GM21528 (cell line): ENCODE measurements at regions not wholly inside any gene's neighbourhood (a gene's known extent, or its start where the extent isn't known, plus 50 kb on each side); places are given as distances from the start of the nearest gene placed in this dataset.

Experiments used
- ATAC-seq: cut with Tn5 transposase; IDR thresholded peaks from one replicate; pipeline ENCODE4 v1.9.1; 2021; ENCODE audit warnings: mild to moderate bottlenecking, moderate library complexity; ENCODE audit not compliant: unreplicated experiment, low FRiP score

DNA sequence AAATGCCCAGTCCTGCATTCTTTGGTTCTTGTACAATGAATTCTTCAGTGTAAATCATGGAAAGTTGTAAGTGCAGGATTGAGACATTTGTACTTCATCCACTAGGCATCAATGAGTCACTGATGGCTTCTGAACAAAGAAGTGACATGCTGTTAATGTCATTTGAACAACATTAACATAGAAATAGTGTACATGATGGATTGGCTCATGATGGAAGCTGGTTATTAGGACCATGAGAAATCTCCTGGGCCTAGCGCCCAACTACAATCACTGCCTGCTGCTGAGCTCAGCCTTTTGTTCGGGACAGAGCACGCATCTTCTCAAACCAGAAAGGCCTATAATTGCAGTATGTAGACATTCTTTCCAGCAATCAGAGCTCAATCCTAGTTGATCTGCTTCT, 316.8 kb upstream of the TSHZ2 start:
- no peak for ATAC-seq

DNA sequence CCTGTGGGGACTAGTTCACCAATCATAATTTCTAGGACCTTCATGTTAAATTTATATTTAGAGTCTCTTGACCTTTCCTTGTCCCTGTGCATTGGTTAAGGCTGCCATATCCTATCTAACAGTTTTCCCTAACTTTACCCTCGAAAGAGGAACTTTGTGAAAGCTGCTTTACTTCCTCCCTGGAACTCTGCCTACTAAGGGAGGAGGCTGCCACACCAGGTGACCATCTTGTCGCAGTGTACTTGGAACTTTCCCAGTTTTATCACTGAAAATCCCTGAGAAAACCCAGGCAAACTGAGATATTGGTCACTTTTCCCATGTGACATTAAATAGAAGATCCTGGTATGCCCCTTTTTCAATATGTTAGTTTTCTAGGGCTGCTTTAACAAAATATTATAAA, 317.6 kb upstream of the TSHZ2 start:
- no peak for ATAC-seq

DNA sequence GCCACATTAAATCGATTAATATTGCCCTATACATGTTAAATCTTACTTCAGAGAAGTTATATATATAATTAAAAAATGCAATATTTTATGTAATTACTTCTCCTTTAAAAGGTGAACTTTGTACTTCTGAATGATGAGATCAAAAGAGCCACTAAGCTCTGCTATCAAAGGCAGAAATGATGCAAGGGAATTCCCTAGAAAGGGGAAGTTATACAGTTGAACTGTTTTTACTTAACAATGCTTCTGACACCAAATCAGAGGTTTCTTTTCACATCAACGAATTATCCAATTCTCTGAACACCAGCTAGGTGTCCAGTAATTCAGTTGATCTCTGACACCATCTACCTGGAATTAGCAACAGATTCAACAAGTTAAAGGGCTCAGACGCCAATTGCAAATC, 319.9 kb upstream of the TSHZ2 start:
- ATAC-seq = no peak

DNA sequence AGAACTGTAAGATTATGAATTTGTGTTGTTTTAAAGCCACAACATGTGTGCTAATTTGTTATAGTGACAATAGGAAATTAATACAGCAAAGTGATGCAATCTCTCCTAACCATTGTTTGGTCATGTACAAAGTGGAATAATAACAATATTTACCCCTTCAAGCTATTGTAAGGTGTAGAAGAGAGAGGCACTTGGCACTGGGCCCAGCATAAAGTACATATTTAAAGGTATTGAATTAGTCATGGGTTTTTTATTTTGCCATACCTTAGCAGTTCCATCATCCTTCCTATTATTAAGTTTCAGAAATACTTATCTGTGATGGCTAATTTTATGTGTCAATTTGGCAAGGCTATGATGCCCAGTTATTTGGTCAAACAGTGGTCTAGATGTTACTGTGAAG, 322.4 kb upstream of the TSHZ2 start:
- ATAC-seq = no peak

DNA sequence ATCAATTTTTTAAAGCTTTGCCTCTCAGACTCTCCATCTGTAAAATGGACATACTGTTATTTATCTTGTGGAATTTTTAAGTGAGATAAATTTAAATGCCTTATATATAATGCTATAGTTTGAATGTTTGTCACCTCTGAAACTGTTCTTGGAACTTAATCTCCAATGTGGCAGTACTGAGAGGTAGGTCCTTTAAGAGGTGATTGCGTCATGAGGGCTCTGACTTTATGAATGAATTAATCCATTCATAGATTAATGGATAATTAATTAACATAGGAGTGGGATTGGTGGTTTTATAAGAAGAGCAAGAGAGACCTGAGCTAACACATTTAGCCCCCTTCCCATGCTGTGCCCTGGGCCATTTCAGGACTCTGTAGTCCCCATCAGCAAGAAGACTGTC, 326.3 kb upstream of the TSHZ2 start:
- ATAC-seq = no peak

DNA sequence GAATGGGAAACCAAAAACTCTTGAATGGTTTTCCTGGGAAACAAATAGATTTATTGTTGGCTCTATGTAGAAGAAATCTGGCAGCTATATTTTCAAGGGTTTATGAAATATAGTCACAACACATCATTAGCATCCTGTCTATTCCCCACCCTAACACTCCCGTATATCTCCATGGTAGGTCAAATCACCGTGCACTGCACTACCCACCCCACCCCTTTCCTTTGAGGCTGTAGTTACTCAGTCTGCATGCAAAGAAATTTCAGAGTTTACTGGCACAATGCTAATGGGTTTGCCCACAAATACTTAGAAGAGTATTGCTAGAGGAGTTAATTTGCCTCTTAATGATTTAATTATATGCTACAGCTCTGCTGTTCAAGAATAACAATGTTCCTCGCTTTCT, 329.1 kb upstream of the TSHZ2 start:
- no peak for ATAC-seq

DNA sequence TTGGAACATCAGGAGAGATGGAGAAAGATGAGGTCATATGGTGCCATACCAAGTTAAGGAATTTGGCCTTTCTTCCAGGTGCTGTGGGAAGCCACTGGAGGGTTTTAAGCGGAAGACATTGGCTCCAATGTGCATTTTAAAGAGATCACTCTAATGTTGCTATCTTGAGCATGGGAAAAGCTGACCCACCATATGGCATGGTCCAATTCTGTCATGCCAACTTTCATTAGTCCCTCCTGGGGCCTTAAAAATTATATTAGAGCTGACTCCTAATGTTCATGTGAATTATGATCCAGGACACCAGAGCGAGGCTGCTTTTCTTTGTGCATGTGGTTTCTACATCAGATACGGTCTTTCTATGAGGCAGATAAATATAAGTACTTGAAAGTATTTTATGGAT, 335.0 kb upstream of the TSHZ2 start:
- no peak for ATAC-seq

DNA sequence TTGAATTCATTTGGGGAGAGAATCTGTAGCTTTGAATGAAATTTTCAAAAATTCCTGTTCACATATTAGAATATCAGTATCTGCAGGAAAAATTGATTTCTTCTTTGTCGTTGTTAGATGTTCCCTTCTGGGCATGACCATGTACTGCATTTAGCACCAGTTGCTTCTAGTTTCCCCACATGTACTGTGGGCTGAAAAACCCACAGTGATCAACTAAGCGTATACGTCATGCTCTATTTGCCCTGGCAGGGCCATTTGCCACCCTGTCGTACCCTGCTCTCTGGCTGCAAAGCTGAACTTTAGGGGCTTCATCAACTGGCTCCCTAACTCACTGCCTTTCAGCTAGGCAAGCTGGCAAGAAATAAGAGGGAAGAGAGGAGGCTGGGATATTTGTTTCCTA, 340.7 kb upstream of the TSHZ2 start:
- ATAC-seq = no peak

DNA sequence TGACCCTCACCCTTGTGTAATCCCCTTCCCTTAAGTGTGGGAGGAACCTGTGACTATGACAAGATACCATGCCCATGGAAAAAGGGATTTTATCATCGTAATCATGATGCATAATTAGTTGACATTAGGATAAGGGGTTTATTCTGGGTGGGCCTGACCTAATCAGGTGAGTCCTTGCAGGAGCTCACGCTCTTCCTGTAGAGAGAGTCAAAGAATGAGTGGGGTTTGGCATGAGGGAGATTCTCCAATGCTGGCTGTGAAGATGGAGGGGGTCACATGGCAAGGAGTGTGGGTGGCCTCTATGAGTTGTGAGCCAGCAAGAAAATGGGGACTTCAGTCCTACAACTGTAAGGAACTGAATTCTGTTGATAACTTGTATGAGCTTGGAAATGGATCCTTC, 342.0 kb upstream of the TSHZ2 start:
- ATAC-seq = no peak

DNA sequence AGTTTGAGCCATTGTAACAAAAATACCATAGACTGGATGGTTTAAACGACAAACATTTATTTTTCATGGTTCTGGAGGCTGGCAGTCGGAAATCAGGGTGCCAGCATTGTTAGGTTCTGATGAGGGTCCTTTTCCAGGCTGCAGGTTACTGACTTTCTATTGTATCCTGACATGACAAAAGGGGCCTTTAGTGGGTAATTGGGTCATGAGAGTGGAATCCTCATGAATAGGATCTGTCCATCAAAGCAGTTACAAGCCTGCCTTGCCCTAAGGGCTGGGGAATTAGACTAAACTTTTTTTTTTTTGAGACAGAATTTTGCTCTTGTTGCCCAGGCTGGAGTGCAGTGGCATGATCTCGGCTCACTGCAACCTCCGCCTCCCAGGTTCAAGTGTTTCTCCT, 347.9 kb upstream of the TSHZ2 start:
- ATAC-seq = no peak

DNA sequence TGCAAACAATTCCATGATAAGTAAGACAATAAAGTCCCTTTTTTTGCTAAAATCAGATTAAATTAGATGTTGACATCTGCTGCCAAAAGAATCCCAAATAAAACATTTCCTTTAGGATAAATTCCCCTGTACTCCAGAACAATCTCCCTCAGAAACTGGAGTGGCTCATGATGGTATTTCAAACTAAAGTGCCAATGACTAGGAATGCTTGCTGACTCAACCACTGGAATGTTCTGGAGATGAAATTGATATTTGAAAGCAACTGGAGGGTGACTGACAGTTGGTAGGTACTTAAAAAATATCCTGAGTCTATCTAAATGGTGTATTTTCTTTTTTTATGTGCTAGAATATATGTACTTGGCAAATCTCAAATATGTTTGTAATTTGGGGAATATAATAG, 350.1 kb upstream of the TSHZ2 start:
- no peak for ATAC-seq

DNA sequence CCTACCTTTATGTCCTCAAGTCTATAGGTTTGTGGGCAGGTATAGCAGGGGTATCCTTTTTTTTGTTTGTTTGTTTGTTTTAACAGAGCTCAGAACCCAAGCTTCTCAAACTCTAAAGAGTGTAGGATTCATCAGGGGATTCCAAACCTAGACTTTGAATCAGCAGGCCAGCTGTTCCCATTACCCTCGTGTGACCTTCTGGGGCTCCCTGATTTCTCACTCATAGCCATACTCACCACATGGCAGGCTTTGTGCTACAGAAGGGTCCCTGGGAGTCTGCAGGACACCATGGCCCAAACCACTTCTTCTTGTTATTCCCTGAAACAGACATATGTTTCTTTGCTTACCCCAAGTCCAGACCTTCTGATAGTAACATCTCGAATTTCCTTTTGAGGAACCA, 350.8 kb upstream of the TSHZ2 start:
- ATAC-seq = no peak

DNA sequence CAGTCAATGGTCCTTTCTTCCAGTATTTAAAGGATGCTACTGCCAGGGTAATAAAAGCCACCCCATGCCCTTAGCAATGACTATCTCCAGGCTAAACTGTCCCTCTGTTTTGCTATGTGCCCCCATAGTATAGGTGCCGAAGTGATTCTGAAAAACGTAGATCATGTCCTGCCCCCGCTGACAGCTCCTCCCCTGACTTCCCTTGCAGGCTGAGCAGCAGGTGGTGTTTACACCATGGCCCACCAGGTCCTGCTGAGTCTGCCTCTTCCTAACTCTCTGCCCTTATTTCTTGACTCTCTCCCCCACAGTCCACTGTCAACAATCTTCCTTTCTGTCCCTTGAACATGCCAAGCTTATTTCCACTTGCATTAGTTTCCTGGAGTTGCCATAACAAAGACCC, 352.5 kb upstream of the TSHZ2 start:
- no peak for ATAC-seq

DNA sequence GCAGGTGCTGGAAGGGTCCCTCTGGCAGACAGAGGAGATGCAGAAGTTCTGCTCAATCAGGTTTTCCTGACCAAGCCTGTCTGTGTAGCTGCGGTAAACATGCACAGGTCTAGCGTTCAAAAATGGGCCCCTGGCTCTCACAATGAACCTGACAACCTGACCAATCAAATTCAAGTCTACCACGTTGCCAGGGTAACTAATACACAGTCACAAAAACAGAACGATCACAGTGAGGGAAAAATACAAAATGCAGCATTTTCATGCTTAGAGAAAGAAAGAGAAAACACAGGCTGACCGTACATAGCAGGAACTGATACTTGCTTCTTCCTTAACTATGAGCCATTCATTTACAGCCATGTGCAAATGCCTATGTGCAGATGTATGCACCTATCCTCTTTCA, 353.1 kb upstream of the TSHZ2 start:
- no peak for ATAC-seq

DNA sequence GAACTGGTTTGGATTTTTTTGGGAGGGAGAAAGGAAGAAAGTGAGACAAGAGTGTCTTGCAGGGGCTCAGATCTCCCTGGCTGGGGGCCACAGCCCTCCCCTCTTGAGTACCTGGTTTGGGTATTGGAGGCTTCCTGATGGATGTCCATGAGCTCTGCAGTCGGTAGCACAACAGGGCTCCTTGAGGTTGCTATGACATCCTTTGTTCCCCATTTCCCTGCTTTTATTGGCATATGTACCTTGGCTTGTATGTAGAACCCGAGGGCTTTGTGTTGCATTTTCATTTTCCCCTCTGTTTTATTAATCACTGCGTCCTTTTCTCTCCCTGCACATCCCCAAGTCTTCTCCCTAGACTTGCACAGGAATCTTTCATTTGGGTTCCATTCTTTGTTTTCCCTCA, 355.5 kb upstream of the TSHZ2 start:
- no peak for ATAC-seq

DNA sequence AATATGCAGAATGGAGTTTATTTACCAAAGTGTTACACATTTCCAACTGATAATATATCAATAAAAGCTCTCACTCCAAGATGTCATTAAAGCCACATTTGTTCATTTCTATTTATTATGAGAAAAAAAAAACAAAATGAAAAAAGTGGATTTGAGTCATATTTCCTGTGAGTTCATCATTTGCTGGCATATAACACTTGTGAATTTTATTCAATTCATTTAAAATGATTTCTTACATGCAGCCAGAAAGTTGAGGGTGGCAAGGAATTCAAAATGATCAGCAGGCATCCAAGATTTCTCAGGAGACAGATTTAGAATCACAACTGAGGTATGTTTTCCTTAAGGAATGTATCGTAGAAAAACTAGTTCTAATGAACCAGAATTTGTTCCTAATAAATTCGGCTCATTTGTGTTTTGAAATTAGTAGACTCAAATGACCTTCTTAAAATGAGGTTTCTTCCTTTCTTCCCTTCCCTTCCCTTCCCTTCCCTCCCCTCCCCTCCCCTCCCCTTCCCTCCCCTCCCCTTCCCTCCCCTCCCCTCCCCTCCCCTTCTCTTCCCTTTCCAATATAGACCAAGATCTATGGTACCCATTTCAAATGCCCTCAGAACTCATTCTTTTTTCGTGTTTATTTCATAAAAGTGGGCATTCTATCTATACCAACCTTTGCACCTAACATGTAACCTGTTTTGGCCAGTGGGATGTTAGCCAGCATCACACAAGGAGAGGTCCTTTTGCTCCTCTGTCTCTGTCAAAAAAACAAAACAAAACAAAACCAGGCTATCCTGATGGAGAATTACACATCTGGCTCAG, 357.9 kb upstream of the TSHZ2 start:
- no peak for ATAC-seq

DNA sequence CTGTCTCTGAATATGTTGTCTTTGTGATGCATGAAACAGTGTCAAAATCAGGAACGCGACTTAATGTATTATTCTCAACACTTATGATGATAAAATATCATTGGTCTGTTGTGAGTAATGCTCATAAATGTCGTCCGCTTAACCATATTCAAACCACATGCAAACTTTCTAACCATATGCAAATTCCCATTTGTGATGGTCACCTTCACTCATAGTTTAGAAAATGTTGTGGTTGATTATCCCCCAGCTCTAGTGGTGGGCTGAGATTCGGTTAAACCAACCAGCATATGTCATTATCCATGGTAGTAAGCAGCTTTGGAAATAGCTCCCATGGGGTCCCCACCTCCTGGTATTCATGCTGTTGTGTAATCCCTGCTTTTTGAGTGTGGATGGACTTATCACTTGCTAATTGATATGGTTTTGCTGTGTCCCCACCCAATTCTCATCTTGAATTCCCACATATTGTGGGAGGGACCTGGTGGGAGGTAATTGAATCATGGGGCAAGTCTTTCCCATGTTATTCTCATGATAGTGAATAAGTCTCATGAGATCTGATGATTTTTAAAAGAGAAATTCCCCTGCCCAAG, 360.0 kb upstream of the TSHZ2 start:
- ATAC-seq = no peak

DNA sequence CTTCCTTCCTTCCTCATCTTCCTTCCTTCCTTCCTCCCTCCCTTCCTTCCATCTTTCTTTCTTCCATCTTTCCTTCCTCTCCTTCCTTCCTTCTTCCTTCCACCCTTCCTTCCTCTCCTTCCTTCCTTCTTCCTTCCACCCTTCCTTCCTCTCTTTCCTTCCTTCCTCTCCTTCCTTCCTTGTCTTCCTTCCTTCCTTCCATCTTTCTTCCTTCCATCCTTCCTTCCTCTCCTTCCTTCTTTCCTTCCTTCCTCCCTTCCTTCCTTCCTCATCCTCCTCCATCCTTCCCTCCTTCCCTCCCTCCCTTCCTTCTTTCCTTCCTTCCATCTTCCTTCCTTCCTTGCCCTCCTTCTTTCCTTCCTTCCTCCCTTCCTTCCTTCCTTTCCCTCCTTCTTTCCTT, 361.4 kb upstream of the TSHZ2 start:
- no peak for ATAC-seq

DNA sequence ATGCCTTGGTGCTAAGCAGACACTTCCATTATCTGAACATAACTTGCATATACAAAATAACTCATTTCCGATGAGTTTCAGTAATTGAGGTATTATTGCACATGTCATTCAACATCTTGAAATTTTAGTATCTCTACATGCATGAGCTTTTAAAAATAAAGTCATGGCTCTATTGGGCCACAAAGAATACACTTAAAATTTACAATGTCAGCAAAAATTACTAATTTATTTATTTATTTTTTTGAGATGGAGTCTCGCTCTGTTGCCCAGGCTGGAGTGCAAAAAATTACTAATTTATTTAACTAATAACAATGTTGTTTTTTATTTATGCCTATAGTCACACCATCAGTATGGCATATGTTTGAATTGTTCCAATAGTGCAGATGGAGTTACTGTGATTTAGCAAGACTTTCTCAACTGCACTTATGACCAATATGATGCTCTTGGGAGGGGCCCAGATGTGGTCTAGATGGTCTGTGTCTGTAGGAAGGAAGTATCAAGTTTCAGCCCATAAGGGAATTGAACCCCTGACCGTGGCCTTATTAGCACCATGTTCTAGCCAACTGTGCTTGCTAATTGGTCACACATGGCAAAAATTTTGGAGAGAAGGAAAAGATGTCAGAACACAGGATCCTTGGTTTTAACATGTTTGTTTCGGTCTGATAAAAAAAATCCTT, 370.7 kb upstream of the TSHZ2 start:
- ATAC-seq = no peak

DNA sequence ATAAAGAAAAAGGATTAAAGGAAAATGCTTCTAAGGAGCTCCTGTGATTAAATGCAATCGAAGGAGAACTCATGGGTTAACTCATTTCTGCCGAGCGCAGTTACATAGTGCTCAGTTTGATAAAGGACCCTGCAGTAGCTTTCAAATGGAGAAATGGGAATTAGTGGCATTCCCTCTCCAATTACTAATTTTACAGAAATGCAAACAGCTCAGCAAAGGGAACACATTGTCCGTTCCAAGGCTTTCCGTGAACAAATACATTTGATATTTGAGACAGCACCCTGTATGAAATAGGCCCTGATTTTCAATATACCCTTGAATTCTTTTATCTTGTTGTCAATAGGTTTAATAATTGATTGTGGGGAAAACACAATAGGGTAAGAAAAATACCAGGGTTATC, 375.9 kb upstream of the TSHZ2 start:
- no peak for ATAC-seq

DNA sequence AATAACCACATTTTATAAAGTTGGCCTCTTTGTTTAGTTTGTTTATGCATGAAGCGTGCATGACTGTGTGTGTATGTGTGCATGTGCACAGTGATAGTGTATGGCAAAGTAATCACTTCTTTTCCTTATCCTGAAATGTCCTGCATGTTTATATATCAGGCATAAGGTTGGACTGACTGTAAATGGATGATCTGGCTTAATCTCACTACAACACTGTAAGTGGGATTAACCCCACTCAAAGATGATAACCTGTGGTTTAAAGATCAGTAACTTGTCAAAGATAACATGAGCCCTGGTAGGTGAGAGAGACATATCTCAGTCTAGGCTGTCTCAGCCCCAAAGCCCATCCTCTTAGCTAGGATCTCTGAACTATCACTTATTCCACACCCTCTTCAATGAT, 376.6 kb upstream of the TSHZ2 start:
- no peak for ATAC-seq

DNA sequence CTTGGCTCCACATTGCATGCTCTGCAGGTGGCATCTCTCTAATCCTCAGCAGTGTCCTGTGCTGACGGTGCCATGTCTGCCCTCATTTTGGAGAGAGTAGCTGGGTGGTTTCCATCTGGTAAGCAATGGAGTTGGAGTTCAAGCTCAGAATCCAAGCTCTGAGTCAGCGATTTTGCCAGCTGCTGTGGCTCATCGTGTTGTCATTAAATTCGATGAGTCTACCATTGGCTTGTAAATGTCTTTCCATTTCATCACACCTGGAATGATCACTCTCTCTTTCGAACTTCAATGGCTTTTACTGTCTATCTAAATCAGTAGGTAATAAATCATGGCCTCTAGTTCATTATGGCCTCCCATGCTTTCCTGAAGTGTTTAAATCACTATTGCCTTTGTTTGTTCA, 378.5 kb upstream of the TSHZ2 start:
- no peak for ATAC-seq
